A549 (cell line): ENCODE measurements at regions not wholly inside any gene's neighbourhood (a gene's known extent, or its start where the extent isn't known, plus 50 kb on each side); places are given as distances from the start of the nearest gene placed in this dataset.

Experiments used
- ATAC-seq, 2 experiments: fragments of 200-7000 bp in 1 of 2; fragments of >200 bp in 1 of 2; cut with Nextera tagmentation in 1 of 2; cut with Tn5 transposase in 1 of 2; 3 replicates each; pipeline versions ENCODE4 v1.8.0 to v1.9.1; 2018 to 2020; ENCODE audit warnings: mild to moderate bottlenecking in 1 of 2, moderate library complexity in 1 of 2
- CTCF ChIA-PET: fragments of 300-600 bp; sonication (Branson Sonifier 250); formaldehyde crosslinking; extraction: SDS; loops from one replicate; lab custom pipeline; 2021; ENCODE audit warnings: antibody characterized with exemption, inconsistent platforms; lab: Yijun Ruan, JAX
- POLR2A ChIA-PET: fragments of 350-600 bp; formaldehyde crosslinking; extraction: SDS; loops from one replicate; lab custom pipeline; 2021; ENCODE audit warnings: antibody characterized with exemption, inconsistent platforms; lab: Yijun Ruan, JAX
- DNase-seq, 2 experiments: peaks; one replicate each; pipeline versions ENCODE4 v3.0.0 to v3.0.0-alpha.2; 2011 to 2016; ENCODE audit warnings: low read depth in 1 of 2, low spot score in 1 of 2
- FAIRE-seq: peaks from 2 replicates; lab custom pipeline; 2011; peaks lifted over from hg19 to GRCh38; lab: Jason Lieb, UNC
- H3K27ac ChIP-seq, 2 experiments: fragments of >200 bp; sonication (Bioruptor Twin); formaldehyde crosslinking; 3 replicates each; pipeline ENCODE4 v1.5.1; 2016 to 2017
- H3K4me1 ChIP-seq: fragments of >200 bp; sonication (Bioruptor Twin); formaldehyde crosslinking; 3 replicates; pipeline ENCODE4 v1.6.1; 2016
- H3K4me2 ChIP-seq: fragments of >200 bp; sonication (Bioruptor Twin); formaldehyde crosslinking; 3 replicates; pipeline ENCODE4 v1.6.1; 2016
- H3K4me3 ChIP-seq: fragments of >200 bp; sonication (Bioruptor Twin); formaldehyde crosslinking; 3 replicates; pipeline ENCODE4 v1.5.1; 2016
- H3K9me3 ChIP-seq: fragments of >200 bp; sonication (Bioruptor Twin); formaldehyde crosslinking; 3 replicates; pipeline ENCODE4 v1.6.1; 2016
- ATOH8 ChIP-seq: fragments of 250-450 bp; sonication (Bioruptor Pico); IDR thresholded peaks from 2 replicates; pipeline ENCODE4 v1.5.0; 2020; ENCODE audit warnings: low read depth, mild to moderate bottlenecking, moderate library complexity
- CEBPB ChIP-seq, 2 experiments: fragments of >200 bp in 1 of 2; sonication (Bioruptor Twin) in 1 of 2; formaldehyde crosslinking in 1 of 2; IDR thresholded peaks; 2 replicates each; pipeline ENCODE4 v1.6.1; 2012 to 2016
- CHD2 ChIP-seq: fragments of 150-350 bp; IDR thresholded peaks from 2 replicates; pipeline ENCODE4 v1.6.1; 2014; ENCODE audit warnings: low read length; ENCODE audit not compliant: partially characterized antibody
- CTCF ChIP-seq: fragments of >200 bp; sonication (Bioruptor Twin); formaldehyde crosslinking; IDR thresholded peaks from 3 replicates; pipeline ENCODE4 v1.5.1; 2016
- EHMT2 ChIP-seq: fragments of 200-600 bp; sonication (generic); IDR thresholded peaks from 2 replicates; pipeline ENCODE4 v1.6.1; 2016; ENCODE audit warnings: antibody characterized with exemption, low read depth, mild to moderate bottlenecking, moderate library complexity
- FOXS1 ChIP-seq: fragments of 250-450 bp; sonication (Bioruptor Pico); IDR thresholded peaks from 2 replicates; pipeline ENCODE4 v1.5.0; 2020; ENCODE audit warnings: mild to moderate bottlenecking, moderate library complexity
- HDAC2 ChIP-seq: fragments of 200-600 bp; sonication (generic); IDR thresholded peaks from 2 replicates; pipeline ENCODE4 v1.6.1; 2016
- HMGXB4 ChIP-seq: fragments of 250-450 bp; sonication (Bioruptor Pico); IDR thresholded peaks from 2 replicates; pipeline ENCODE4 v1.5.0; 2021; ENCODE audit warnings: mild to moderate bottlenecking, moderate library complexity, borderline replicate concordance
- MAX ChIP-seq: IDR thresholded peaks from 2 replicates; pipeline ENCODE4 v1.6.1; 2012
- MAZ ChIP-seq: fragments of 150-350 bp; IDR thresholded peaks from 2 replicates; pipeline ENCODE4 v1.6.1; 2014; ENCODE audit warnings: antibody characterized with exemption, low read depth, low read length, borderline replicate concordance
- NPAS2 ChIP-seq: fragments of 250-450 bp; sonication (Bioruptor Pico); IDR thresholded peaks from 2 replicates; pipeline ENCODE4 v1.8.0; 2022; ENCODE audit warnings: mild to moderate bottlenecking, moderate library complexity, borderline replicate concordance
- PHF8 ChIP-seq: fragments of 200-600 bp; sonication (generic); IDR thresholded peaks from 2 replicates; pipeline ENCODE4 v1.6.1; 2016; ENCODE audit warnings: low read depth, mild to moderate bottlenecking, antibody characterized with exemption, moderate library complexity, borderline replicate concordance
- RAD21 ChIP-seq, 2 experiments: fragments of >200 bp in 1 of 2; sonication (Bioruptor Twin) in 1 of 2; formaldehyde crosslinking in 1 of 2; IDR thresholded peaks in 1 of 2; conservative IDR thresholded peaks in 1 of 2; 2 replicates in 1 of 2; 3 replicates in 1 of 2; pipeline ENCODE4 v1.6.1; 2012 to 2018; ENCODE audit warnings: inconsistent platforms in 1 of 2
- RCOR1 ChIP-seq: fragments of 150-350 bp; IDR thresholded peaks from 2 replicates; pipeline ENCODE4 v1.6.1; 2014; ENCODE audit warnings: antibody characterized with exemption, low read length, low read depth
- REST ChIP-seq: fragments of 200-600 bp; sonication (generic); IDR thresholded peaks from 2 replicates; pipeline ENCODE4 v1.6.1; 2016; ENCODE audit warnings: antibody characterized with exemption, mild to moderate bottlenecking, moderate library complexity
- SMC3 ChIP-seq: fragments of >200 bp; sonication (Bioruptor Twin); formaldehyde crosslinking; IDR thresholded peaks from 3 replicates; pipeline ENCODE4 v1.6.1; 2018; ENCODE audit warnings: inconsistent platforms
- SREBF2 ChIP-seq: fragments of 450-650 bp; IDR thresholded peaks from 2 replicates; pipeline ENCODE4 v1.6.1; 2014; ENCODE audit warnings: mild to moderate bottlenecking, moderate library complexity
- TP53 ChIP-seq: fragments of 250-450 bp; sonication (Bioruptor Pico); IDR thresholded peaks from 2 replicates; pipeline ENCODE4 v1.5.0; 2021; ENCODE audit warnings: mild to moderate bottlenecking, moderate library complexity
- USF2 ChIP-seq: fragments of 450-650 bp; IDR thresholded peaks from 2 replicates; pipeline ENCODE4 v1.6.1; 2014; ENCODE audit warnings: antibody characterized with exemption
- ZSCAN20 ChIP-seq: fragments of 250-450 bp; sonication (Bioruptor Pico); IDR thresholded peaks from 2 replicates; pipeline ENCODE4 v1.8.0; 2022; ENCODE audit warnings: mild to moderate bottlenecking, moderate library complexity
- WGBS: methylation state at CpG from one replicate; pipeline ENCODE4 v1.1.6; 2017; ENCODE audit errors: missing lambda C conversion rate; 5-methylcytosine and 5-hydroxymethylcytosine counted together

- no peak for TF ChIP-seq HDAC2
- TF ChIP-seq HMGXB4: no peak
- TF ChIP-seq CHD2: no peak
- 0 out of 4 replicates have a peak, but pooled peaks of 1 of the 2 experiments have one; percentile 47 for TF ChIP-seq CEBPB (IDR thresholded peaks at IDR 0.05)
Observed at GRCh38 chr9:81529556-81530193, 159.7 kb downstream of the TLE1 start (continued).

- Histone ChIP-seq H3K4me2 (no peak overlapping the region), H3K27ac (peak overlapping the region; percentile 40 to 69; a peak in 5 of 6 replicates), H3K9me3 (peaks cover 12% of the 10 kb centered on the region)
- CTCF ChIA-PET: no interaction called here
- no peak for DNase-seq
- ATAC-seq: no peak; a peak in 1 of 6 replicates
- TF ChIP-seq TP53 (CRISPR knock-in tag) (no peak), USF2 (no peak), HDAC2 (no peak), SREBF2 (no peak)
- TF ChIP-seq, all 56 proteins: peak for 0
- H3K4me1 ChIP-seq: peaks cover 27% of the 10 kb centered on the region
- POLR2A ChIA-PET: no interaction called here
- WGBS: 86% methylated on average over 2 of the region's 2 CpGs
- no peak overlapping the region for H3K4me3 ChIP-seq
- no peak for FAIRE-seq
Observed at GRCh38 chr9:81526587-81526986, 162.8 kb downstream of the TLE1 start.

- Histone ChIP-seq H3K4me2 (no peak overlapping the region), H3K4me1 (peaks cover 6% of the 10 kb centered on the region; the same call in 2 of the 3 replicates), H3K4me3 (no peak overlapping the region), H3K9me3 (peaks cover 28% of the 10 kb centered on the region), H3K27ac (peak overlapping the region in 1 of 2 experiments; percentile 35; a peak in 1 of 6 replicates)
- ChIA-PET CTCF (interaction anchor here (0.6 to 1.4 kb wide), 6 partner anchors 8 to 325 kb away, joined by 3 to 4 read pairs (median 3); no protein-coding TSS in a partner anchor), POLR2A (interaction anchor here (0.6 kb wide), 1 partner anchor 450 kb away, joined by 4 read pairs; no protein-coding TSS in a partner anchor)
- peak; percentile 43 for TF ChIP-seq SMC3
- TF ChIP-seq REST: no peak
- TF ChIP-seq MAZ: no peak
- no peak for TF ChIP-seq ATOH8 (CRISPR knock-in tag)
- TF ChIP-seq EHMT2: no peak
- TF ChIP-seq PHF8: no peak
- TF ChIP-seq MAX: no peak
- TF ChIP-seq RCOR1: no peak
- TF ChIP-seq ZSCAN20 (CRISPR knock-in tag): no peak
- peak; percentile 32 to 55; a peak in 4 of 5 replicates for TF ChIP-seq RAD21 (conservative IDR thresholded peaks at IDR 0.05 in 1 of 2, IDR thresholded peaks at IDR 0.05 in 1 of 2)
- peak; percentile 39 for TF ChIP-seq CTCF
- no peak for TF ChIP-seq NPAS2 (CRISPR knock-in tag)
- 0 out of 2 replicates have a peak, but pooled peaks have one; percentile 34 for TF ChIP-seq FOXS1 (CRISPR knock-in tag)
- TF ChIP-seq SREBF2: no peak
- DNase-seq: peak; percentile 25 to 68
- FAIRE-seq: no peak
- peak in 1 of 2 experiments; percentile 85; a peak in 3 of 6 replicates for ATAC-seq
- 79% methylated on average over 8 of the region's 8 CpGs for WGBS
Observed at GRCh38 chr9:81522716-81523551, 166.4 kb downstream of the TLE1 start.
